Effector memory CD4-positive, alpha-beta T cell (primary cell): ENCODE measurements at regions not wholly inside any gene's neighbourhood (a gene's known extent, or its start where the extent isn't known, plus 50 kb on each side); places are given as distances from the start of the nearest gene placed in this dataset.

Source experiments
- DNase-seq, 3 donors: peaks; one replicate each; pipeline ENCODE4 v3.0.0-alpha.2; 2020
- H3K27ac ChIP-seq: 2 replicates; pipeline ENCODE4 v1.7.0; 2013; ENCODE audit warnings: mild to moderate bottlenecking, low read length, moderate library complexity; ENCODE audit not compliant: insufficient read depth, poor library complexity, severe bottlenecking
- H3K27me3 ChIP-seq: replicated peaks from 2 replicates; pipeline ENCODE4 v1.7.0; 2013; ENCODE audit warnings: mild to moderate bottlenecking, low read length; ENCODE audit not compliant: insufficient read depth, control insufficient read depth, poor library complexity, severe bottlenecking
- H3K36me3 ChIP-seq: 2 replicates; pipeline ENCODE4 v1.7.0; 2013; ENCODE audit warnings: mild to moderate bottlenecking, low read length, moderate library complexity; ENCODE audit not compliant: control insufficient read depth, insufficient read depth
- H3K4me1 ChIP-seq: 2 replicates; pipeline ENCODE4 v1.7.0; 2013; ENCODE audit warnings: low read length, mild to moderate bottlenecking; ENCODE audit not compliant: control insufficient read depth, insufficient read depth, poor library complexity, severe bottlenecking
- H3K4me3 ChIP-seq: 2 replicates; pipeline ENCODE4 v1.7.0; 2013; ENCODE audit warnings: low read length, low read depth, mild to moderate bottlenecking; ENCODE audit not compliant: insufficient read depth, poor library complexity, severe bottlenecking
- H3K9me3 ChIP-seq: 2 replicates; pipeline ENCODE4 v1.7.0; 2013; ENCODE audit warnings: mild to moderate bottlenecking, low read length, moderate library complexity; ENCODE audit not compliant: control insufficient read depth

DNA sequence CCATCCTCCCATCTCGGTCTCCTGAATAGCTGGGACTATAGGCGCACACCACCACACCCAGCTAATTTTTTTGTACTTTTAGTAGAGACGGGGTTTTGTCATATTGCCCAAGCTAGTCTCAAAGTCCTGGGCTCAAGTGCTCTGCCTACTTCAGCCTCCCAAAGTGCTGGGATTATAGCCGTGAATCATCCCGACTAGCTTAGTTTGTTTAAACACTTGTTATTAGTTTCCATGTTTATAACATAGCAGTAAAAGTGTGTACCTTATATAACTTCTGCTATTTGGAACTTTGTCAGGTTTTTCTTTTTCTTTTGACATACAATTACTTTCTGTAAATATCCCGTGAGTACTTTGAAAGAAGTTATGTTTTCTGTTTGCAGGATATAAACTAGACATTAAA lies 60.6 kb upstream of the C1orf21 start:
- DNase-seq, result no peak
- Histone ChIP-seq H3K27ac (no peak overlapping the region), H3K4me3 (no peak overlapping the region), H3K36me3 (no peaks in the 10 kb centered on the region), H3K4me1 (no peaks in the 10 kb centered on the region), H3K27me3 (no peaks in the 10 kb centered on the region), H3K9me3 (no peaks in the 10 kb centered on the region)

GRCh38 chr1:184329245-184329953 lies 57.4 kb upstream of the C1orf21 start:
- Histone ChIP-seq H3K36me3 (no peaks in the 10 kb centered on the region), H3K9me3 (no peaks in the 10 kb centered on the region), H3K27ac (no peak overlapping the region), H3K4me3 (no peak overlapping the region), H3K27me3 (no peaks in the 10 kb centered on the region), H3K4me1 (no peaks in the 10 kb centered on the region)
- no peak for DNase-seq

GRCh38 chr1:184329962-184330868 lies 56.6 kb upstream of the C1orf21 start:
- no peak for DNase-seq
- no peaks in the 10 kb centered on the region for H3K36me3 ChIP-seq
- no peaks in the 10 kb centered on the region for H3K27me3 ChIP-seq
- no peak overlapping the region for H3K4me3 ChIP-seq
- no peak overlapping the region for H3K27ac ChIP-seq
- no peaks in the 10 kb centered on the region for H3K4me1 ChIP-seq
- H3K9me3 ChIP-seq, result no peaks in the 10 kb centered on the region

GRCh38 chr1:184330875-184331274 lies 56.0 kb upstream of the C1orf21 start:
- no peaks in the 10 kb centered on the region for H3K27me3 ChIP-seq
- no peaks in the 10 kb centered on the region for H3K9me3 ChIP-seq
- no peaks in the 10 kb centered on the region for H3K4me1 ChIP-seq
- no peak overlapping the region for H3K4me3 ChIP-seq
- no peak for DNase-seq
- no peaks in the 10 kb centered on the region for H3K36me3 ChIP-seq
- H3K27ac ChIP-seq, result no peak overlapping the region
